NCI-H2171 (cell line): ENCODE measurements at regions not wholly inside any gene's neighbourhood (a gene's known extent, or its start where the extent isn't known, plus 50 kb on each side); places are given as distances from the start of the nearest gene placed in this dataset.
"Not testable (repeated sequence)": the region's sequence is repeated elsewhere in the genome, so short reads cannot be mapped to it uniquely, and the experiment has no call there.

ENCODE experiments used
- DNase-seq: peaks from one replicate; lab custom pipeline; 2025; lab: John Stamatoyannopoulos, UW

GRCh38 chr1:213585402-213585801 is 402.4 kb upstream of the PROX1 start:
- DNase-seq, result no peak

GRCh38 chr1:213585959-213586586 is 401.7 kb upstream of the PROX1 start:
- no peak for DNase-seq

GRCh38 chr1:213586587-213586972 is 401.2 kb upstream of the PROX1 start:
- DNase-seq, result no peak

- DNase-seq, result no peak
These were observed 391.0 kb upstream of the PROX1 start for GRCh38 chr1:213596729-213597128.

GRCh38 chr1:213598263-213598662 is 389.5 kb upstream of the PROX1 start:
- no peak for DNase-seq

GRCh38 chr1:213600879-213601278 is 386.9 kb upstream of the PROX1 start:
- no peak for DNase-seq

GRCh38 chr1:213601705-213602104 is 386.1 kb upstream of the PROX1 start:
- DNase-seq, result not testable (repeated sequence)

GRCh38 chr1:213602796-213603486 is 384.8 kb upstream of the PROX1 start:
- DNase-seq, result no peak

- no peak for DNase-seq
These were observed 383.3 kb upstream of the PROX1 start for GRCh38 chr1:213604477-213604876.

- no peak for DNase-seq
These were observed 382.0 kb upstream of the PROX1 start for GRCh38 chr1:213605732-213606131.

- DNase-seq, result no peak
These were observed 381.4 kb upstream of the PROX1 start for GRCh38 chr1:213606252-213606820.

- DNase-seq, result no peak
These were observed 374.2 kb upstream of the PROX1 start for GRCh38 chr1:213613549-213613948.

GRCh38 chr1:213615226-213615916 is 372.4 kb upstream of the PROX1 start:
- DNase-seq, result no peak

GRCh38 chr1:213617133-213617532 is 370.6 kb upstream of the PROX1 start:
- DNase-seq, result no peak

GRCh38 chr1:213618094-213618493 is 369.7 kb upstream of the PROX1 start:
- no peak for DNase-seq

GRCh38 chr1:213619026-213619425 is 368.7 kb upstream of the PROX1 start:
- DNase-seq, result no peak

GRCh38 chr1:213621077-213621476 is 366.7 kb upstream of the PROX1 start:
- DNase-seq, result no peak

GRCh38 chr1:213622365-213623063 is 365.3 kb upstream of the PROX1 start:
- no peak for DNase-seq

- no peak for DNase-seq
These were observed 364.6 kb upstream of the PROX1 start for GRCh38 chr1:213623064-213623581.

GRCh38 chr1:213623862-213624261 is 363.9 kb upstream of the PROX1 start:
- no peak for DNase-seq

GRCh38 chr1:213636778-213637177 is 351.0 kb upstream of the PROX1 start:
- not testable (repeated sequence) for DNase-seq

- no peak for DNase-seq
These were observed 346.5 kb upstream of the PROX1 start for GRCh38 chr1:213641312-213641711.
